ENCODE measurements at regions not wholly inside any gene's neighbourhood (a gene's known extent, or its start where the extent isn't known, plus 50 kb on each side); places are given as distances from the start of the nearest gene placed in this dataset.

DNA sequence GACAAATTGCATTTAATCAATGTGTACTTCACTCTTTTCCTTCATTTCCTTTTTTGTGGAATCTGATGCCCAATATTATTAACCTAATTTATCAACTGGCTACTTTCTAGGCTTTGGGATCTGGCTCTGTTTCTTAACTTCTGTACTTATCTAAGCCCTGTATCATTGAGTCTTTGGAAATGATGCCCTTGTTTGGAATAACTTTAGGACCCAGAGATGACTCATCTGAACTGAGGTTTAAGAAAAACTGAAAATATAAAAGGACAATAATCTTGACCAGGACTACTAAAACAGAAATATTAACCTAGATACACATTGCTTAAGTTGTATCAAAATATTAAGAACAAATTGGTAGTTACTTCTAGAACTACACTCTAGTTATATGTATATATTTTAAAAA lies 600.8 kb downstream of the CPS1 start:
- TF ChIP-seq GATA3 (IDR thresholded peaks at IDR 0.05; ENCODE audit: low read depth, low read length) = no peak
- TF ChIP-seq GATA2 (IDR thresholded peaks at IDR 0.05; ENCODE audit: low read depth, low read length) = no peak

DNA sequence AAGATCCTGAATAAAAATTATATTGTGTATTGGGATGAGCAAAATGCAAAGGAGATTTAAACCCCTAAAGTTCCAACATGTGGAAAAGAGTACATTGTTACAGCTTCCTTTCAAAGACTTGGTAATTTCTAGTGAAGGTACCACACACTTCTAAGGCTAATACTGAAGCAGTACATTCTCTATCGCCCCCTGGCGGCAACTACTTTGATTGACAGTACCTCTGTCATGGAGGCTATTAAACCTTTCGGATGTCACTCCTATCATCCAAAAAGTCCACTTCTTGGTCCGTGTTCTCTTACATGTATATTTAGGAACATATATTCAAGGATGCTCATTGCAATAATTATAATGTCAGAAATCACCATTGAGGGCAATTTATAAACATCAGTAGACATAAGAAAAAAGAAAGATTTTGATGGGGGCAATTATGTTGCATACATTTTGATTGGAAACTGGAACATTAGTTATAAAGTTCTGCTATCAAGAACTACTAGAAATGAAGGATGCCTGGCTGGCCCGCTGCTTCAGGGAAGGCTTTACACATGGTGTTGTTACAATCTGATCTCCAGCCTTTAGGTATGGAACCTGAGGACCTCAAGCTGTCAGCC lies 601.6 kb downstream of the CPS1 start:
- no peak for TF ChIP-seq GATA2 (IDR thresholded peaks at IDR 0.05; ENCODE audit: low read depth, low read length)
- TF ChIP-seq GATA3 (IDR thresholded peaks at IDR 0.05; ENCODE audit: low read depth, low read length) = no peak

DNA sequence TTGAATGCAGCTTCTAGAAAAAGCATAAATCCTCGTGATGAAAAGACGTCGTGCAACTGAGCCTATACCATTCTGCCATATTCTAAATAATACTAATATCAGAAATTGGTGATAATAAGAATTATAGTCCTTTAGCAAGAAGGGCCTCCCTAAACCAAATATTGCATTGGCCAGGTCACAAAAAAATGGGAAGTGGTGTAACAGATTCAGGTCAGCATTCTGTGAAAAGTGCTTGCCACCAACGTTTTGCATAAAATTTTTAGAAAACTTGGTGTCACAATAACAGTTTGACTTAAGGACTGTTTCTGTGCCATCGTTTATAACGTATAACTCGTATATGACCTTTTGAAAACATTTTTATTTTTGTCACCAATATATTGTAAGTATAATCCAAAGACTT lies 603.6 kb downstream of the CPS1 start:
- TF ChIP-seq GATA3 (IDR thresholded peaks at IDR 0.05; ENCODE audit: low read depth, low read length) (no peak), GATA2 (IDR thresholded peaks at IDR 0.05; ENCODE audit: low read depth, low read length) (no peak)

DNA sequence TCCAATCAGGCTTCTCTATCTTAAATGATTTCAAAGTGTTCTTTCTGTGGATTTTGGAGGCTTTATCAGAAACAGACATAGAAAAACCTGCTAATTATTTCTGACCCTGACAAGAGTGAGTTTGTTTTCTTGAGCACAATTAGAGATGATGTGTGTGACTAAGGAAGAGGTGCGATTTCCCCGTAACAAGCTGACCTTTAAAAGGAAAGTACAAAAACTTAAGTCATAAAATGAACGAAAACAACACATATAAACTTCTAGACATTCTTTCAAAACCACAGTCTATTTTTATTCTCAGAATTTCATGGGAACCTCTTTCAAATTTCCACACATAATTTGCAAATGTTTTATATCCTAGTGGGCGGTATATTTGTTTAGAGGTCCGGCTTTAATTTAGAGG lies 604.8 kb downstream of the CPS1 start:
- TF ChIP-seq GATA3 (IDR thresholded peaks at IDR 0.05; ENCODE audit: low read depth, low read length) = no peak
- TF ChIP-seq GATA2 (IDR thresholded peaks at IDR 0.05; ENCODE audit: low read depth, low read length) = no peak

DNA sequence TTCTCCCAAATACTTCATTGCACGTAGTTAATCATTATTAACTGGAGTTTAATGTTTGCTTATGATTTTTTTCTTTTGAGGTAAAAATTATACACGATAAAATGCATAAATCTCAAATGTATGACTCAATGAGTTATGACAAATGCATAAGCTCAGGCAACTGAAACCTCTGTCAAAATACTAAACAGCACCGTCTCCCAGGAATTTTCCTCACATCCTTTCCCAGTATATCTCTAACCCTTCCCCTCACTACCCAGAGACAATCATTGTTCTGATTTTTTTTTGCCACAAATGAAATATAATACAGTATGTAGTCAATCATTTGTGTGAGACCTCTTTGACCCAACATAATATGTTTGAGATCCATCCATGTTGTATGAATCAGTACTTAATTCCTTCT lies 606.5 kb downstream of the CPS1 start:
- TF ChIP-seq GATA3 (IDR thresholded peaks at IDR 0.05; ENCODE audit: low read depth, low read length) = no peak
- TF ChIP-seq GATA2 (IDR thresholded peaks at IDR 0.05; ENCODE audit: low read depth, low read length) = no peak

DNA sequence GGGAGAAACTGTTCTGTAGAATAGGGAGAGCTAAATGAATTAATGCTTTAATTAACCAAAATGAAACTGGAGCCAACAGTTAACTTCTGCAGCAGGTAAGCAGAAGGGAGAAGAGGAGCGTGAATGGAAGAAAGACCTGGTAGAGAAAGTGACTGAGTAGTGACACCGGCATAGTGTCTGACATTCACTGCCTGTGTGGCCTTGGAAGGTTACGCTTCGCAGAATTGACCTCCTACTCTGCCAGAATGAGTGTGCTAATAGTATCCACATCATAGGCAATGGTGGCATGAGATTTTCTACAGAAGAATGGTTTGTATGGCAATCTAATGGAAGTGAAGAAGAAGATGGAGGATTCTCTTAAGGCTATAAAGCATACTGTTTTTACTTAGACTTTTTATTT lies 614.4 kb downstream of the CPS1 start:
- no peak for TF ChIP-seq GATA2 (IDR thresholded peaks at IDR 0.05; ENCODE audit: low read depth, low read length)
- no peak for TF ChIP-seq GATA3 (IDR thresholded peaks at IDR 0.05; ENCODE audit: low read depth, low read length)

DNA sequence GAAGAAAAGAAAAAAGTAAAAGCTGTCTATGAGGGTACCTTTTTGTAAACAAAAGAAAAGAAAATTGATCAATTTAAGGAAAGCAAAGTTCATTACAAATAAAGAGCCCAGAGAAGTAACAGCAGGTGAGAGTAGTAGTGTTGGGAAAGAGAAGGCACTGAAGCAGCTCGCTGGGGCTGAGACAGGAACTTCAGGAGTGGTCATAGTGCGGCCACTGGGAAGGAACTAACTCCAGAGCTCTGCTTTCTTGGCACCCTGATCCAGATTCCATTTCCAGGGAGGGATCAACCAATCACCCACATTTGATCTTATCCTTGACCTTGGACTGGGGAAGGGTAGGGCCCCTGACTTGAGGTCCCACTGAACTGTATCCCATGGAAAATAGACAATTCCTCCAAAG lies 617.6 kb downstream of the CPS1 start:
- TF ChIP-seq GATA2 (IDR thresholded peaks at IDR 0.05; ENCODE audit: low read depth, low read length) (no peak), GATA3 (IDR thresholded peaks at IDR 0.05; ENCODE audit: low read depth, low read length) (no peak)

DNA sequence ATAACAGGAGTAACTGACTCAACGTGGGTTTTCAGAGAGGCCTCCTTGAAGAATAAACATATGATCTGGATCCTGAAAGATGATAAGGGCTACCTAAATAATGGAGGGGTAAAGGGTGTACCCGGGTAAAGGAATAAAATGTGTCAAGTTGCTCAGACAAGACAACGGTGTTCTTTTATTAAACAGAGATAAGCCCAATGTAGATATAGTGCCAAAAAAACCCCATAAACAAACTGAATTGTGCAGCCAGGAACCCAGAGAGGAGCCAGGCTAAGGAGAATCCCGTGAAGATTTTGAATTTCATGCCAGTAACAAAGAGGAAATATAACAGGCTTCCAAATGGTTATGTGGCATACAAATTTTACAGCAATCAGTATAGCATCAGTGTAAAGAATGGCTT lies 618.2 kb downstream of the CPS1 start:
- TF ChIP-seq GATA3 (IDR thresholded peaks at IDR 0.05; ENCODE audit: low read depth, low read length) (no peak), GATA2 (IDR thresholded peaks at IDR 0.05; ENCODE audit: low read depth, low read length) (no peak)

DNA sequence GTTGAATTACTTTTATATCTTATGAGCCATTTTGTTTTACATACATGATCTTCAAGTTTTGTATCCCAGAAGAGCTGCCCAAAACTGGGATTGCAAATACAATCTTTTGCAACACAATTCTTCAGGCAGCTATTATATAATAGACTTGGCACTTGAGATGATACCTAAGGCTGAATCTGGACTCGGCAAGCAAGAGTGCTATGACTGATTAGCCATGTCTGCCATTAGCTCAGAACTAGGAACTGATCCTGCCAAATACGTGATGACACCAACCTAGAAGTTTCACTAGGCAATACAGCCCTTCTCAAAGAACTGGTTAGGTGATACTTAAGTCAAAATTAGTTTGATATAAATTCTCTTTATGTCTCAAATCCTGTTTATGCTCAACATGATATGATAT lies 619.6 kb downstream of the CPS1 start:
- TF ChIP-seq GATA2 (IDR thresholded peaks at IDR 0.05; ENCODE audit: low read depth, low read length) = no peak
- no peak for TF ChIP-seq GATA3 (IDR thresholded peaks at IDR 0.05; ENCODE audit: low read depth, low read length)

DNA sequence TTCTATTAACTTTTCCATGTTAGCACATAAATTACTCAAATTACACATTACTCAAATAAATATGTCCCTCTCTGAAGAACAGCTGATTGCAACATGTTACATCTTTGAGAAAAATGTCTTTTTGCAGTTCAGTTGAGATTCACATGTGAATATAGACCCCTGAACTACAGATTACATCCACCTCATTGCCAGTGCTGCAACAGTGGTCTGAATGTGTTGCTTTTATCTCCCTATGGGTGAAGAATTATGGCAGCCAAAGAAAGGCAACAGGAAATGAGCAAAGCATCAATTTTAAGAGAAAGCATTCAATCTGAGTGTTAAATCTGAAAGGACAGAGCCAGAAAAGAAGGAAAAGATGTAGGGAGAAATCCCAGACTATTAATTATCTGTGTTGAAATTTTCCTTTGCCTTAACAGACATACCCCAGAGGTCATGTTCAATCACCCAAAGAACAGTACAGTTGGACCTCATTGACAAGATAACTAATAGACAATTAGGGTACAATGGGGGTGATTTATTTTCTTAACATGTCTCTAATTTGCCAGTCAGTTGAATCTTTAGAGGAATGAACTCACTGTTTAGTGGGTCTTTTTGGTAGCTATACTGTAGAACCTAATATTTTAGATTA lies 620.2 kb downstream of the CPS1 start:
- no peak for TF ChIP-seq GATA3 (IDR thresholded peaks at IDR 0.05; ENCODE audit: low read depth, low read length)
- no peak for TF ChIP-seq GATA2 (IDR thresholded peaks at IDR 0.05; ENCODE audit: low read depth, low read length)

DNA sequence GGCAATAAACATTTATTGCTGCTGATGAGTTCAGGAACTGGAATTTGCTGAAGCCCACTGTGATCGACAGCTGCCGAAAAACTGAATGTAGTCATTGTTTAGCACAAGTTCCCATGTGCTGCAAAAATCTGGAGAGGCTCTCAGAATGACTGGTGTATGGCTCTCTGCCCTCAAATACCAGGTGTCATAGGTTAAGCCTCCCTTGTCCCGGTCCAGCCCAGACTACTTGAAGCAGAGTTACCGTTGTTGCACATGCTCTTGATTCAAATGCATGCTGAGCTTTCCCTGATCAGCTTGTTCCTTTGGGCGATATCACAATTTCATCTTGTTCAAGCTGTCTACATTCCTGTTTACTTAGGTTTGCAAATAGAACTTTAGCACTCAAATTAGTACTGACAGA lies 625.2 kb downstream of the CPS1 start:
- TF ChIP-seq GATA3 (IDR thresholded peaks at IDR 0.05; ENCODE audit: low read depth, low read length) (no peak), GATA2 (IDR thresholded peaks at IDR 0.05; ENCODE audit: low read depth, low read length) (no peak)

DNA sequence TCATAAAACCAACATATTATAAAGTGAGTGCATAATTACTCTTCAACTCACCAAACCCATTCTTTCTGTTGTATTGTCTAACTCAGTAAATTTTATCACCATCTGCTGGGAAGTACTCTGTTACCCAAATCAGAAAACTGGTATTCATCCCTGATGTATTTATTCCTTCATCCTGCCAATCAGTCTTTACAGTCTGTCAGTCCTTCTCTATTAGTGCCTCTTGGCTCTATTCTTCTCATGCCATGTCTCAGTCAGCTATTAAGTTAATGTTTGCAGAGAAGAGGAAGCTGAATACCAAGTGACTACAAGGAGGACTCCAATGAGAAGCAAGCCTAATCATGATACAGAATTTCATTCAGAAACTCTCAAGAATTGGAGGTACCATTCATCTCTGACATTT lies 631.2 kb downstream of the CPS1 start:
- TF ChIP-seq GATA2 (IDR thresholded peaks at IDR 0.05; ENCODE audit: low read depth, low read length) (no peak), GATA3 (IDR thresholded peaks at IDR 0.05; ENCODE audit: low read depth, low read length) (no peak)

DNA sequence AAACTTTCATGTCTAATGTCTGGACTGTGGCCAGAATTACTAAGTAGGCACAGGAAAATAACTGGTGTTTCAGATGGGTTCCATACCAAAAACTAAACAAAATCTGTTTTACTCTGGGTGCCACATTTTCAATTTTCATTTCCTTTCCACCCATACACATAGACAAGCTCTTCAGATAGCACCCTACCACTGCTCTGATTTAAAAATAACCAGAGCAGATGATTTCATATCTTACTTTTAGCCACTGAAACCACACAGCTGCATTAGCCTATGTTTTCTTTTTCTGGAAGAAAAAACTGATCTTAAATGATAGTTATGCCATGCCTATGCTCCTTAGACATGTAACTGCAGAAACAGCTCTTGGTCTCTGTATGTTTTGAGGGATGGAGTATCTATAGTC lies 647.6 kb downstream of the CPS1 start:
- no peak for TF ChIP-seq GATA2 (IDR thresholded peaks at IDR 0.05; ENCODE audit: low read depth, low read length)
- TF ChIP-seq GATA3 (IDR thresholded peaks at IDR 0.05; ENCODE audit: low read depth, low read length) = no peak

DNA sequence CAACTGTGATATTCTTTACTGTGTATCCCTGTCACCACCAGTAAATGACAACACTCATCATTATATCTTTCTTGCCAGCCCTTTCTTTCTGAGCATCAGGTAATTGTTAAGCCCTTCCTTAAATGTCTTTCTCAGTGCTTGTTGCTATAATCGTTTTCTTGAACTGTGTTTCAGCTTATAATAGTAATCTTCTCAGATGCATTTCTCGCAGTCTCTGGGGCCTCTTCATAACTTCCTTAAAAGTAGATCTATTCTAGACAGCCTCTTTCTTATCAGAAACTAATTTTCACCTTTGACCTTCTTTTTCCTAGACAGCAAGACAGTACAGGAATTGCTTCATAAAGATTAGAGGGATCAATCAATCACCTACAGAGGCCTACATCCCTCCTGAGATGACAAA lies 648.1 kb downstream of the CPS1 start:
- TF ChIP-seq GATA2 (IDR thresholded peaks at IDR 0.05; ENCODE audit: low read depth, low read length) (no peak), GATA3 (IDR thresholded peaks at IDR 0.05; ENCODE audit: low read depth, low read length) (no peak)

DNA sequence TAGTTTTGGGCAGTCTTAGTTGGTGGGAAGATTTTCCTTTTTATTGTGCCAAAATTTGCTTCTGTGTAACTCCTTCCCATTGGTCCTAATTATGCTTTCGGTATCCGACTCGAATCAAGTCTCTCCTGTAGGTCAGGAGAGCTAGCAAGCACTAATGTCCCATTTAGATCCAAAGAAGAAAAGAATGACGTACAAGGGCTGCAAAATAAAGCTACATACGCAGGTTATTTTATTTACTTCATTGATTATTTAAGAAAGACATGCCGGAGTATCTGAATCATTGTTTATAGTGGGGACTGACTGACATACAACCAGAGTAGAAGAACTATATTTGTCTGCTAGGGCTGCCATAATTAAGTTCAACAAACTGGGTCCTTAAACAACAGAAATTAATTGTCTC lies 648.5 kb downstream of the CPS1 start:
- TF ChIP-seq GATA2 (IDR thresholded peaks at IDR 0.05; ENCODE audit: low read depth, low read length) = no peak
- no peak for TF ChIP-seq GATA3 (IDR thresholded peaks at IDR 0.05; ENCODE audit: low read depth, low read length)

DNA sequence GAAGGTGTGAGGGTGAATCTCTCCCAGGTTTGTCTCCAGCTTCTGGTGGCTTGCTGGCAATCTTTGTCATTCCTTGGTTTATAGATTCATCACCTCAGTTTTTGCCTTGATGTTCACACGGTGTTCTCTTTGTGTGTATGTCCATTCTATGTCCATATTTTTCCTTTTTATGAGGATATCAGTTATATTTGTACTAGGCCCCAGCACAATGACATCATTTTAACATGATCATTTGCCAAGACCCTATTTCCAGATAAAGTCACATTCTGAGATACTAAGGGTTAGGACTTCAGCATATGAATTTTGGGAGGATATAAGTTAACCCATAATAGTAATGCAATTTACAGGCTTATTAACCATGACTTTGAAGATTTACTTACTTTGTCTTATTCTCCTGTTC lies 649.0 kb downstream of the CPS1 start:
- TF ChIP-seq GATA2 (IDR thresholded peaks at IDR 0.05; ENCODE audit: low read depth, low read length) = no peak
- TF ChIP-seq GATA3 (IDR thresholded peaks at IDR 0.05; ENCODE audit: low read depth, low read length) = no peak
